CD4-positive, alpha-beta T cell (primary cell): ENCODE measurements at regions not wholly inside any gene's neighbourhood (a gene's known extent, or its start where the extent isn't known, plus 50 kb on each side); places are given as distances from the start of the nearest gene placed in this dataset.

Source experiments
- ATAC-seq: fragments of 200-7000 bp; cut with Tn5 transposase; one replicate; pipeline ENCODE4 v1.10.0; 2022; ENCODE audit warnings: mild to moderate bottlenecking; ENCODE audit not compliant: poor library complexity
- CTCF ChIA-PET: fragments of 350-600 bp; sonication (Branson Sonifier 250); formaldehyde crosslinking; loops from one replicate; lab custom pipeline; 2021; ENCODE audit warnings: antibody characterized with exemption, inconsistent platforms; lab: Charles Lee
- POLR2A ChIA-PET: fragments of 350-600 bp; sonication (Branson Sonifier 250); formaldehyde crosslinking; loops from one replicate; lab custom pipeline; 2021; ENCODE audit warnings: antibody characterized with exemption, inconsistent platforms; lab: Charles Lee
- DNase-seq, 14 experiments: peaks; one replicate each; pipeline ENCODE4 v3.0.0-alpha.2; 2013 to 2020; ENCODE audit warnings: mixed read lengths in 2 of 14
- H3K27ac ChIP-seq, 2 donors: one replicate each; pipeline versions ENCODE4 v1.5.1 to v1.7.0; 2013; ENCODE audit warnings: low read length in 2 of 2, low read depth in 1 of 2, mild to moderate bottlenecking in 1 of 2
- H3K27me3 ChIP-seq, 2 experiments: 1 replicate in 1 of 2; 2 replicates in 1 of 2; pipeline versions ENCODE4 v1.6.1 to v1.7.0; 2013; ENCODE audit warnings: low read length in 2 of 2, control low read depth in 1 of 2, mild to moderate bottlenecking in 1 of 2, moderate library complexity in 1 of 2; ENCODE audit not compliant: insufficient read depth in 2 of 2, control insufficient read depth in 1 of 2
- H3K36me3 ChIP-seq: one replicate; pipeline ENCODE4 v1.6.1; 2013; ENCODE audit warnings: low read length, control low read depth; ENCODE audit not compliant: insufficient read depth
- H3K4me1 ChIP-seq: one replicate; pipeline ENCODE4 v1.6.1; 2013; ENCODE audit warnings: low read length, control low read depth; ENCODE audit not compliant: insufficient read depth
- H3K4me3 ChIP-seq: one replicate; pipeline ENCODE4 v1.5.1; 2013; ENCODE audit warnings: mild to moderate bottlenecking, low read length, moderate library complexity
- H3K9me3 ChIP-seq, 2 experiments: 1 replicate in 1 of 2; 2 replicates in 1 of 2; pipeline versions ENCODE4 v1.6.1 to v1.7.0; 2013; ENCODE audit warnings: low read length in 2 of 2, mild to moderate bottlenecking in 2 of 2, control low read depth in 1 of 2, moderate library complexity in 1 of 2; ENCODE audit not compliant: control insufficient read depth in 1 of 2, insufficient read depth in 1 of 2
- H3K27ac Mint-ChIP-seq: one replicate; pipeline ENCODE4 v1.8.0; 2020; ENCODE audit warnings: mixed read lengths
- H3K27me3 Mint-ChIP-seq: one replicate; pipeline ENCODE4 v1.8.0; 2021; ENCODE audit warnings: mixed read lengths
- H3K36me3 Mint-ChIP-seq: one replicate; pipeline ENCODE4 v1.8.0; 2021; ENCODE audit warnings: low read depth, mixed read lengths
- H3K4me1 Mint-ChIP-seq: one replicate; pipeline ENCODE4 v1.8.0; 2021; ENCODE audit warnings: low read depth, mixed read lengths
- H3K4me3 Mint-ChIP-seq: one replicate; pipeline ENCODE4 v1.8.0; 2020; ENCODE audit warnings: mild to moderate bottlenecking, mixed read lengths
- H3K9me3 Mint-ChIP-seq: one replicate; pipeline ENCODE4 v1.8.0; 2020; ENCODE audit warnings: mixed read lengths
- intact Hi-C, 2 experiments: fragments of 100-400 bp; cut with DNase I in 1 of 2; cut with micrococcal nuclease in 1 of 2; formaldehyde crosslinking; loops; one replicate each; pipeline versions ENCODE4 v1.15.1 to v1.9.0; 2023 to 2025; cut with DNase I, micrococcal nuclease
- TF ChIP-seq, protein P1 (sequence below): fragments of 200-600 bp; IDR thresholded peaks from one replicate; pipeline ENCODE4 v1.8.0; 2022; ENCODE audit warnings: antibody characterized with exemption, mild to moderate bottlenecking

DNA sequence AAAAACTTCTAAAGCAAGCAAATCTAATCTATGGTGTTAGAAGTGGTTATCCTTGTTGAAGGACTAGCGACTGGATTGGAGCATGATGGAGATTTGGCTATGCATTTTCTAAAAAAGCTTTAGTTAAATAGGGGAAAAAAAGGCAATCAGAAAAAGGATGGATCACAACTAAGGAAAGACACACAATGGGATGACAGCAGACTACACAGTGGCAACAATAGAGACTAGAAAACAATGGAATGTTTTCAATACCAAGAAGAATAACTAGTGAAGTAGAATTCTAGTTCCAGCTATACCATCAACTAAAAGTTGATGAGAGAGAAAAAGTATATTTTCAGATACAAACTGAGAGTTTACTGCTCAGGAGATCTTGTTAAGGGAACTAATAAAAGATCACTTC lies 605.8 kb downstream of the PTPRU start:
- CTCF ChIA-PET: no interaction called here

DNA sequence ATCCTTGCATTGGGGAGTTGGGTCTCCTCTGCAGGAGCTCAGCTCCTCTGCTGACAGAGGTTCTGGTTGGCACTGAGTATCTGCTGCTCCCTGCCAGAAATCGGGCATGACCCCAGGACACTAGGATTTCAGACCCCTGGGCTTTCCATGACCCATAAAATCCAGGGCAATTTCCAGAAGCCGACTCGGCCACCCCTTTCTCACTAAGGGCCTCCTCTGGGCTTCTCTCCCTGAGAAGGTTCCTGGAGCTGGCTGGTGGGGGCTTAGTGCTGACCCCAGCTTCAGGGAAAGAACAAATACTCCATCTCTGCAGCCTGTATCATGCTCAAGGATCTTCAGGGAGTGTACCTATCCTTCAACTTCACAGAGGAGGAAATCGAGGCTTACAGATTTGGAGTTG lies 603.4 kb downstream of the PTPRU start:
- intact Hi-C loops: no loop called here
- Mint-ChIP-seq H3K27ac (no peak overlapping the region), H3K4me3 (no peak overlapping the region), H3K36me3 (no peaks in the 10 kb centered on the region), H3K27me3 (peaks cover 20% of the 10 kb centered on the region), H3K9me3 (peaks cover 7% of the 10 kb centered on the region), H3K4me1 (no peaks in the 10 kb centered on the region)
- TF ChIP-seq, protein P1, sequence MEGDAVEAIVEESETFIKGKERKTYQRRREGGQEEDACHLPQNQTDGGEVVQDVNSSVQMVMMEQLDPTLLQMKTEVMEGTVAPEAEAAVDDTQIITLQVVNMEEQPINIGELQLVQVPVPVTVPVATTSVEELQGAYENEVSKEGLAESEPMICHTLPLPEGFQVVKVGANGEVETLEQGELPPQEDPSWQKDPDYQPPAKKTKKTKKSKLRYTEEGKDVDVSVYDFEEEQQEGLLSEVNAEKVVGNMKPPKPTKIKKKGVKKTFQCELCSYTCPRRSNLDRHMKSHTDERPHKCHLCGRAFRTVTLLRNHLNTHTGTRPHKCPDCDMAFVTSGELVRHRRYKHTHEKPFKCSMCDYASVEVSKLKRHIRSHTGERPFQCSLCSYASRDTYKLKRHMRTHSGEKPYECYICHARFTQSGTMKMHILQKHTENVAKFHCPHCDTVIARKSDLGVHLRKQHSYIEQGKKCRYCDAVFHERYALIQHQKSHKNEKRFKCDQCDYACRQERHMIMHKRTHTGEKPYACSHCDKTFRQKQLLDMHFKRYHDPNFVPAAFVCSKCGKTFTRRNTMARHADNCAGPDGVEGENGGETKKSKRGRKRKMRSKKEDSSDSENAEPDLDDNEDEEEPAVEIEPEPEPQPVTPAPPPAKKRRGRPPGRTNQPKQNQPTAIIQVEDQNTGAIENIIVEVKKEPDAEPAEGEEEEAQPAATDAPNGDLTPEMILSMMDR: no peak
- Histone ChIP-seq H3K36me3 (no peaks in the 10 kb centered on the region), H3K27me3 (peaks cover 3 to 4% of the 10 kb centered on the region in 2 experiments), H3K4me1 (no peaks in the 10 kb centered on the region), H3K9me3 (peaks cover 6 to 7% of the 10 kb centered on the region in 2 experiments), H3K4me3 (no peak overlapping the region), H3K27ac (no peak overlapping the region)
- no peak for DNase-seq
- POLR2A ChIA-PET: no interaction called here
- CTCF ChIA-PET: no interaction called here
- ATAC-seq: no peak

More for the DNA sequence above, 605.8 kb downstream of the PTPRU start:
- DNase-seq: no peak
- Histone ChIP-seq H3K36me3 (no peaks in the 10 kb centered on the region), H3K4me1 (no peaks in the 10 kb centered on the region), H3K4me3 (no peak overlapping the region), H3K27ac (no peak overlapping the region), H3K27me3 (peaks cover 6 to 9% of the 10 kb centered on the region in 2 experiments), H3K9me3 (peaks cover 7 to 13% of the 10 kb centered on the region in 2 experiments)
- H3K36me3 Mint-ChIP-seq: no peaks in the 10 kb centered on the region
- intact Hi-C loops: no loop called here
- peaks cover 7% of the 10 kb centered on the region for H3K9me3 Mint-ChIP-seq
- no peak overlapping the region for H3K27ac Mint-ChIP-seq
- no peaks in the 10 kb centered on the region for H3K4me1 Mint-ChIP-seq
- no peak for ATAC-seq
- TF ChIP-seq, protein P1: no peak
- H3K27me3 Mint-ChIP-seq: peaks cover 12% of the 10 kb centered on the region
- POLR2A ChIA-PET: no interaction called here
- H3K4me3 Mint-ChIP-seq: no peak overlapping the region

DNA sequence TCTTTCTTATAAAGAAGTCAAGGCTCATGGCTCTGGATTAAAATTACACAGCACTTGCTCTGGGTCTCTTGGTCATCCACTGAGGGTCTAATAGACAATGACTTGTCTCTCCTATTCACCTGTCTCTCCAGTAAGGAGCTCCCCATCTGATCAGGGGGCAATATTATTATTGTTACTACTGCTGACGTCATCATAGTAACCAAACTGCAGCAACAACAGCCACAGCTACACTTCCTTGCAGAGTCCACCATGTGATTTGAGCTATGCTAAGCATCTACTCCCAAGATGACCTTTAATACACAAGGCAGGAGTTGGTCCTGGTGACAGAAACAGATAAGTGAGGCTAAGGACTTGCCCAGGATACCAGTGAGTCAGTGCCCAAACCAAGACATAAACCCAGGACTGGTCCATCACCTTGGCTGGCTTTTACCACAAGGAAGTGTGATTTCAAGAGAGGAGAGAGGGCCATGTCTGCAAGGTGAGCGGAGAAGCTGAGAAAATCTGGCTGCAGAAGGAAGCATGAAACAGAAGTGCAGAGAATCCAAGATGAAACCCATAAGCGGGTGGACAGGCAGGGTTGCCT lies 602.5 kb downstream of the PTPRU start:
- Mint-ChIP-seq H3K4me3 (no peak overlapping the region), H3K9me3 (peaks cover 7% of the 10 kb centered on the region), H3K27me3 (peaks cover 20% of the 10 kb centered on the region), H3K36me3 (no peaks in the 10 kb centered on the region), H3K27ac (no peak overlapping the region), H3K4me1 (no peaks in the 10 kb centered on the region)
- ChIA-PET POLR2A (no interaction called here), CTCF (no interaction called here)
- DNase-seq (no peak), ATAC-seq (no peak)
- Histone ChIP-seq H3K27ac (no peak overlapping the region), H3K36me3 (no peaks in the 10 kb centered on the region), H3K4me3 (no peak overlapping the region), H3K4me1 (no peaks in the 10 kb centered on the region), H3K27me3 (peaks cover 3 to 4% of the 10 kb centered on the region in 2 experiments), H3K9me3 (peaks cover 6 to 7% of the 10 kb centered on the region in 2 experiments)
- TF ChIP-seq, protein P1: no peak
- intact Hi-C loops: no loop called here
